ENCODE measurements at regions not wholly inside any gene's neighbourhood (a gene's known extent, or its start where the extent isn't known, plus 50 kb on each side); places are given as distances from the start of the nearest gene placed in this dataset.

GRCh38 chr2:122575076-122575475 is 819.6 kb downstream of the TSN start:
- Histone ChIP-seq H3K4me3 (ENCODE audit: low read depth, low read length) (no peak overlapping the region), H3K4me1 (ENCODE audit: control insufficient read depth, insufficient read depth, low read length) (no peaks in the 10 kb centered on the region), H3K36me3 (ENCODE audit: control insufficient read depth in 2 of 2, insufficient read depth in 1 of 2, low read length in 2 of 2) (no peaks in the 10 kb centered on the region), H3K27ac (ENCODE audit: extremely low read depth, low read depth, low read length) (no peak overlapping the region), H3K9me3 (ENCODE audit: control insufficient read depth, insufficient read depth, low read depth, low read length) (no peaks in the 10 kb centered on the region)
- TF ChIP-seq WT1 (tag by site-specific recombination; IDR thresholded peaks at IDR 0.05) (no peak), SCRT1 (tag by site-specific recombination; IDR thresholded peaks at IDR 0.05; ENCODE audit: borderline replicate concordance) (no peak), KLF9 (tag by site-specific recombination; IDR thresholded peaks at IDR 0.05; ENCODE audit: low read depth) (no peak), SP7 (tag by site-specific recombination; IDR thresholded peaks at IDR 0.05) (no peak), ZNF558 (tag by site-specific recombination; IDR thresholded peaks at IDR 0.05) (no peak), ZNF335 (tag by site-specific recombination; conservative IDR thresholded peaks at IDR 0.05) (no peak), ZNF473 (tag by site-specific recombination; IDR thresholded peaks at IDR 0.05) (no peak), ZNF785 (tag by site-specific recombination; IDR thresholded peaks at IDR 0.05) (no peak), ZNF561 (tag by site-specific recombination; IDR thresholded peaks at IDR 0.05; ENCODE audit: borderline replicate concordance) (no peak), ZNF426 (tag by site-specific recombination; IDR thresholded peaks at IDR 0.05) (no peak), ZNF366 (tag by site-specific recombination; conservative IDR thresholded peaks at IDR 0.05) (no peak), ZNF112 (tag by site-specific recombination; IDR thresholded peaks at IDR 0.05) (no peak), PRDM10 (tag by site-specific recombination; IDR thresholded peaks at IDR 0.05) (no peak), PBX3 (CRISPR knock-in tag; IDR thresholded peaks at IDR 0.05) (no peak), ZBTB6 (tag by site-specific recombination; IDR thresholded peaks at IDR 0.05) (no peak), ZNF639 (tag by site-specific recombination; IDR thresholded peaks at IDR 0.05) (no peak)
- CTCF ChIA-PET: no interaction called here
- POLR2A ChIA-PET: no interaction called here

- H3K27ac ChIP-seq (ENCODE audit: extremely low read depth, low read depth, low read length): no peak overlapping the region
- H3K4me3 ChIP-seq (ENCODE audit: low read depth, low read length): no peak overlapping the region
- CTCF ChIA-PET: no interaction called here
- H3K36me3 ChIP-seq (ENCODE audit: control insufficient read depth in 2 of 2, insufficient read depth in 1 of 2, low read length in 2 of 2): no peaks in the 10 kb centered on the region
- no peaks in the 10 kb centered on the region for H3K9me3 ChIP-seq (ENCODE audit: control insufficient read depth, insufficient read depth, low read depth, low read length)
- TF ChIP-seq PRDM1 (tag by site-specific recombination; IDR thresholded peaks at IDR 0.05): peak; percentile 99
- TF ChIP-seq ZNF366 (tag by site-specific recombination; conservative IDR thresholded peaks at IDR 0.05): peak; percentile 83
- TF ChIP-seq ZSCAN18 (tag by site-specific recombination; IDR thresholded peaks at IDR 0.05): no peak
- no peak for TF ChIP-seq ZNF18 (tag by site-specific recombination; IDR thresholded peaks at IDR 0.05)
- TF ChIP-seq ZNF544 (tag by site-specific recombination; IDR thresholded peaks at IDR 0.05): no peak
- H3K4me1 ChIP-seq (ENCODE audit: control insufficient read depth, insufficient read depth, low read length): no peaks in the 10 kb centered on the region
- POLR2A ChIA-PET: no interaction called here
These were observed 827.9 kb downstream of the TSN start for GRCh38 chr2:122583159-122583917.
